GM21526 (cell line): ENCODE measurements at regions not wholly inside any gene's neighbourhood (a gene's known extent, or its start where the extent isn't known, plus 50 kb on each side); places are given as distances from the start of the nearest gene placed in this dataset.
A peak's percentile ranks its signal among the peaks of the same experiment; 100 is the strongest.
"Not testable (repeated sequence)": the region's sequence is repeated elsewhere in the genome, so short reads cannot be mapped to it uniquely, and the experiment has no call there.

Experiments used
- ATAC-seq: cut with Tn5 transposase; IDR thresholded peaks from one replicate; pipeline ENCODE4 v1.9.1; 2021; ENCODE audit warnings: moderate library complexity; ENCODE audit not compliant: unreplicated experiment, low FRiP score

GRCh38 chr14:22230517-22230916 is 358.5 kb downstream of the DAD1 start:
- ATAC-seq, result no peak

DNA sequence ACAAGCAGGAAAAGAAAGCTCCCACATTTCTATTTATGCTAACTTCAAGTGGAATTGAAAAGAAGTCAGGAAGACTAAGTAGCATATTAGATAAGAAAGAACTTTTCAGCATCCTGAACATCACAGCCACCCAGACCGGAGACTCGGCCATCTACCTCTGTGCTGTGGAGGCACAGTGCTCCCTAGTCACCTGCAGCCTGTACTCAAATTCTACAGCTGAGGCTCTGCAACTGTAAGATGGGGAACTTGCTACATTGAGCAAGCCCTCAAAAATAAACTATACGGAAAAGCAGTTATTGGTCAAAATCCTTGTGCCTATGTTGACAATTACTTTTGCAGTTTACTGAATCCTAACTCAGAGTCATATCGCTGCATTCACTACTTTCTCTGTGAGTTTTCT is 361.9 kb downstream of the DAD1 start:
- ATAC-seq, result no peak

DNA sequence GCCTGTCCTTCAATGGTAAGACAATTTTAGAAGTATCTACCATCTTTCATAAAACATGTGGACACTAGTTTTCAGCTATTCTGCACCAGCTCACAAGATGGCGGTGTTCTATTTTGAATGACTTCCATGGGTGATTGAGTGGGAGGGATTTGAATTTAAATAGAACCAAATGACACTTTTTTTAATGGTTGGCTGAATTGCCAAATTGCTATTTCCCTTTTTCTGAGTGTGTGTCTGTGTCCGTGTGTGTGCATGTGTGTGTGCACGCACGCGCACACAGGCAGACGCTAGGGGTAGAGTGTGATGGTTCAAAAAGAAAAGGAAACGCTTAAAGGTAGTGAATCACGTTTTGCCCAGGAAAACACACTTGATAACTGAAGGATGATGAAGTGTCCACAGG is 362.6 kb downstream of the DAD1 start:
- no peak for ATAC-seq

GRCh38 chr14:22225516-22226140 is 363.4 kb downstream of the DAD1 start:
- ATAC-seq, result no peak

DNA sequence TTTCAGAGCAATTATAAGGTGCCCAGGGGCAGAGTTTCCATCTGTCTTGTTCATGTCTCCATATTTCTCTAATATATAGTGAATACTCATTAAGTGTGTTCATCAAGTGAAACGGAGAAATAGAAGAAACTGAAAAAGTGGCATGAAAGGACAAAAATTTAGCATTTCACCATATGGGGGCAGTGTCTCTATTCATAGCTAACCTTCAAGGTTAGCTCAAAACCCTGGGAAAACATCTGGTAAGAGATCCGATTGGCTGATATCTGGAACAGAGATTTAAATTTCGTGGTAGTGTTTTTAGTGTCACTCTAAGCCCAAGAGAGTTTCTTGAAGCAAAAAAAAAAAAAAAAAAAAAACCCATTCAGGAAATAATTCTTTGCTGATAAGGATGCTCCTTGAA is 367.5 kb downstream of the DAD1 start:
- no peak for ATAC-seq

GRCh38 chr14:22220427-22220826 is 368.6 kb downstream of the DAD1 start:
- no peak for ATAC-seq

GRCh38 chr14:22218728-22219127 is 370.3 kb downstream of the DAD1 start:
- ATAC-seq, result no peak

GRCh38 chr14:22213120-22213519 is 375.9 kb downstream of the DAD1 start:
- ATAC-seq, result no peak

- ATAC-seq, result no peak
Observed at GRCh38 chr14:22210906-22211305, 378.1 kb downstream of the DAD1 start.

GRCh38 chr14:22210026-22210425 is 379.0 kb downstream of the DAD1 start:
- ATAC-seq, result no peak

DNA sequence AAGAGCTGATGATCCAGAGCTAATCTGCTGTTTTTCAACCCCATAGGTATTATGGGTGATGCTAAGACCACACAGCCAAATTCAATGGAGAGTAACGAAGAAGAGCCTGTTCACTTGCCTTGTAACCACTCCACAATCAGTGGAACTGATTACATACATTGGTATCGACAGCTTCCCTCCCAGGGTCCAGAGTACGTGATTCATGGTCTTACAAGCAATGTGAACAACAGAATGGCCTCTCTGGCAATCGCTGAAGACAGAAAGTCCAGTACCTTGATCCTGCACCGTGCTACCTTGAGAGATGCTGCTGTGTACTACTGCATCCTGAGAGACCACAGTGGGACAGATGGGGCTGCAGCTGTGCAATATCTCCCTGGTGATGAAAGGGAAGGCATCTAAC is 386.0 kb downstream of the DAD1 start:
- no peak for ATAC-seq

GRCh38 chr14:22202313-22202712 is 386.7 kb downstream of the DAD1 start:
- ATAC-seq, result no peak

DNA sequence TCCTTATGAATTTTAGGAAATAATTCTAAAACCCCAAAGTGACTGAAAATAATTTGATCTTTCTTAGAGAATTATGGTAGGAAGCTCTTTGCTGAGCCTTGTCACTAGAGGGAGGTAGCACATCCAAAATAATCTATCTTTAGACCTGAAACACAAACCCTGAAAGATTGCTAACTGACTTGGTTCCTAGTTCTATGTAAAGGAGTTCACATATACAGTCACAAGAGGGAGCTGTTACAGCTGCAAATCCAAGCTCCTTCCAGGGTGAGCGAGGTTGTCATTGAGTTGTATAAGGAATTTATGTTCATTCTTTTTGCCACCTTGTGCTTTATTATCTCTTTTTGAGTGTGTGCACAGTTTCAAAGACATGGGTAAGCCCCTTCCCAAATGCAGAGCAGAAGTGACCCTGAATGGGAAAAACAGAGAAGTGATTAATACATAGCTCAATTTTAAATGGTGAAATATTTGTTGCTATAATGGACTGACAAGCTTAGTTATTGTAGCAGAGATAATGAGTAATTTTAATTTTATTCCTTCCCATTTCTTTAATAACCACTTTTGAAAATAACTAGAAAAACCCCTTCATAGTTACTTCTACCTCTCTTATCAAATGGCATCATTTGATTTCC is 387.9 kb downstream of the DAD1 start:
- ATAC-seq, result peak; percentile 62

GRCh38 chr14:22200131-22200530 is 388.9 kb downstream of the DAD1 start:
- not testable (repeated sequence) for ATAC-seq

- ATAC-seq, result no peak
Observed at GRCh38 chr14:22194664-22195063, 394.4 kb downstream of the DAD1 start.

GRCh38 chr14:22190411-22191191 is 398.4 kb downstream of the DAD1 start:
- ATAC-seq, result no peak

DNA sequence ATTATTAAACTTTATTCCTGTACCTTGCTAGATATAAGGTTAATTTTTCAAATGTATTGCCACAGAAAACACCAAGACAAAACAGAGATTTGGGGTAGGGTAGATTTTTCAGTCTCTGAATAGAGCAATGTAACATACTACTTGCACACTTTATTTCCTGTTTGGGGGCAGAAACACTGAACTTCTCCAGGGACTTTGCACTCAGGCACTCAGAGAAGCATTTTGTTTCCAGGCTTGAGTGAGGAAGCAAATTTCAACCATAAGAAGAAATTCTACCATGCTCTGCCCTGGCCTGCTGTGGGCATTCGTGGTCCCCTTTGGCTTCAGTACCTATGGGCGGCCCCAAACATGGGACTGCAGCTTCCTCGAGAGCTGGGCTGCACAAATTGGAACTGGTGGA is 399.1 kb downstream of the DAD1 start:
- no peak for ATAC-seq

- ATAC-seq, result no peak
Observed at GRCh38 chr14:22188318-22188717, 400.7 kb downstream of the DAD1 start.

- no peak for ATAC-seq
Observed at GRCh38 chr14:22185789-22186188, 403.2 kb downstream of the DAD1 start.

DNA sequence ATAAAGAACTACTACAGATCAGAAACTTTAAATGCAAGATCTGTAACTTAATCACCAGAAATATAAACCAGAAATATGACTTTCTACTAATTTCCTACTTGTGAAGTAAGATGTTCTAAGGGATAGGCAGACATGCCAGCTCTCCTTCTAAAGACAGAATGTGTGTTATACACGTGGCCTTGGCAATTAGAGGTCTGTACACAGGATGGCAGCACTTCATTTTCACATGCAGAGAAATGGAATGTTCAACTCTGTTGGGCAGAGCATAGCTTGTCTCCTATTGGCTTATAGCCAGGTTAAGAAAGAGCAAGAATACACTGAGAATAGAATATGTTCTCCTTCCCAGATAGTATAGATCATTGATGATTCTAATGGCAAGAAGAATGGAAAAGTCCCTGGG is 403.8 kb downstream of the DAD1 start:
- no peak for ATAC-seq

DNA sequence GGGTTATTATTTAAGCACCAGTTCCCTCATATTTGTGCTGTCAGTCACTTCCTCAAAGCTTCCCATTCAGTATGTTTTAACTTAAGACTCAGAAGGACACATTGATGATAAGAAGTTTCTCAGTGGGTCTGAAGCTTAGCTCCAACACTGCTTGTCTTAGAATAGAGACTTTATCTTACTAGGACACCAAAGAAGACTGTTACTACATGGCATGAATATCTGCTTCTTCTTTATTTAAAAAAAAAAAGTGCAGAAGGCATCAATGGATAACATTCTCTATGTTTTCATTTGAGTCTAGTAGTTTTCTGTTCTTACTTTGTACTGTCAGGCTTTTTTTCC is 404.2 kb downstream of the DAD1 start:
- no peak for ATAC-seq
